Endothelial cell of umbilical vein (primary cell): ENCODE measurements at regions not wholly inside any gene's neighbourhood (a gene's known extent, or its start where the extent isn't known, plus 50 kb on each side); places are given as distances from the start of the nearest gene placed in this dataset.

ENCODE experiments used
- BruUV-seq: library from RNA; stranded (reverse); fragments of 400-500 nt; replicated peaks from 2 replicates; lab custom pipeline; 2021; lab: Mats Ljungman, UMichigan
- CTCF ChIA-PET: fragments of 300-600, 350-600 bp; sonication (Branson Sonifier 250); formaldehyde crosslinking; loops from one replicate; lab custom pipeline; 2021; ENCODE audit warnings: antibody characterized with exemption, inconsistent platforms; lab: Charles Lee
- POLR2A ChIA-PET: fragments of 300-600, 350-600 bp; sonication (Branson Sonifier 250); formaldehyde crosslinking; loops from one replicate; lab custom pipeline; 2021; ENCODE audit warnings: antibody characterized with exemption, inconsistent platforms; lab: Charles Lee
- DNase-seq: peaks from one replicate; pipeline ENCODE4 v3.0.0-alpha.2; 2011; ENCODE audit warnings: low read depth, low spot score
- FAIRE-seq: peaks from 2 replicates; lab custom pipeline; 2011; peaks lifted over from hg19 to GRCh38; lab: Jason Lieb, UNC
- H2AFZ ChIP-seq: 2 replicates; pipeline ENCODE4 v1.6.0; 2012; ENCODE audit warnings: low read depth, low read length, control low read depth, inconsistent platforms
- H3K27ac ChIP-seq: 2 replicates; pipeline ENCODE4 v1.5.1; 2011; ENCODE audit warnings: low read depth, mild to moderate bottlenecking, control low read depth, low read length, moderate library complexity; ENCODE audit not compliant: insufficient read depth
- H3K27me3 ChIP-seq, 2 experiments: 2 replicates each; pipeline versions ENCODE4 v1.6.0 to v1.6.1; 2011; ENCODE audit warnings: low read length in 2 of 2, mixed read lengths in 1 of 2; ENCODE audit not compliant: control insufficient read depth in 2 of 2, insufficient read depth in 2 of 2
- H3K36me3 ChIP-seq, 2 experiments: 2 replicates in 1 of 2; 3 replicates in 1 of 2; pipeline ENCODE4 v1.5.1; 2011; ENCODE audit warnings: low read length in 2 of 2, mild to moderate bottlenecking in 1 of 2, moderate library complexity in 1 of 2; ENCODE audit not compliant: control insufficient read depth in 2 of 2, insufficient read depth in 2 of 2; ENCODE audit errors: extremely low read depth in 1 of 2
- H3K4me1 ChIP-seq: 3 replicates; pipeline ENCODE4 v1.5.1; 2011; ENCODE audit warnings: mild to moderate bottlenecking, low read length; ENCODE audit not compliant: control insufficient read depth, insufficient read depth; ENCODE audit errors: extremely low read depth
- H3K4me2 ChIP-seq: 2 replicates; pipeline ENCODE4 v1.6.1; 2011; ENCODE audit warnings: low read length, control low read depth, mixed read lengths; ENCODE audit not compliant: insufficient read depth
- H3K4me3 ChIP-seq, 3 experiments: fragments of 200-600 bp in 1 of 3; sonication (generic), shearing (Covaris generic) in 1 of 3; replicated peaks in 1 of 3; 2 replicates each; pipeline ENCODE4 v1.5.1; 2011 to 2016; ENCODE audit warnings: control low read depth in 3 of 3, low read length in 3 of 3, mild to moderate bottlenecking in 2 of 3, inconsistent platforms in 1 of 3, low read depth in 1 of 3, moderate library complexity in 1 of 3; ENCODE audit not compliant: insufficient read depth in 1 of 3
- H3K79me2 ChIP-seq: 2 replicates; pipeline ENCODE4 v1.6.0; 2012; ENCODE audit warnings: low read length, inconsistent platforms; ENCODE audit not compliant: control insufficient read depth, insufficient read depth
- H3K9ac ChIP-seq: replicated peaks from 2 replicates; pipeline ENCODE3; 2011; ENCODE audit warnings: low read length, control low read depth; ENCODE audit not compliant: insufficient read depth; ENCODE audit errors: extremely low read depth
- H3K9me1 ChIP-seq: replicated peaks from 3 replicates; pipeline ENCODE4 v1.6.0; 2011; ENCODE audit warnings: mild to moderate bottlenecking, low read length; ENCODE audit not compliant: control insufficient read depth, insufficient read depth; ENCODE audit errors: extremely low read depth
- H3K9me3 ChIP-seq: replicated peaks from 2 replicates; pipeline ENCODE4 v1.5.1; 2012; ENCODE audit warnings: low read length, inconsistent platforms; ENCODE audit not compliant: control insufficient read depth, insufficient read depth
- H4K20me1 ChIP-seq: replicated peaks from 2 replicates; pipeline ENCODE3; 2011; ENCODE audit warnings: mild to moderate bottlenecking, low read length; ENCODE audit not compliant: control insufficient read depth, insufficient read depth; ENCODE audit errors: extremely low read depth
- CTCF ChIP-seq, 2 donors: IDR thresholded peaks; 1 replicate in 1 of 2; 2 replicates in 1 of 2; pipeline ENCODE4 v1.5.1; 2011; ENCODE audit warnings: low read length in 2 of 2, mild to moderate bottlenecking in 2 of 2, moderate library complexity in 2 of 2, control low read depth in 1 of 2, inconsistent platforms in 1 of 2, low read depth in 1 of 2; ENCODE audit not compliant: insufficient read depth in 1 of 2; ENCODE audit errors: extremely low read depth in 1 of 2
- EZH2 ChIP-seq: IDR thresholded peaks from 2 replicates; pipeline ENCODE4 v1.6.1; 2012; ENCODE audit warnings: borderline replicate concordance, low read depth, mild to moderate bottlenecking, moderate library complexity, low read length, inconsistent platforms; ENCODE audit not compliant: severe bottlenecking
- GATA2 ChIP-seq: IDR thresholded peaks from 2 replicates; pipeline ENCODE4 v1.7.0; 2011; ENCODE audit warnings: low read depth, mild to moderate bottlenecking, moderate library complexity, mixed read lengths, low read length; ENCODE audit not compliant: insufficient read length, insufficient read depth
- JUN ChIP-seq: IDR thresholded peaks from 2 replicates; pipeline ENCODE4 v1.6.1; 2011; ENCODE audit warnings: borderline replicate concordance, low read depth; ENCODE audit not compliant: insufficient read length, insufficient read depth
- MYC ChIP-seq: IDR thresholded peaks from one replicate; pipeline ENCODE4 v1.6.1; 2011; ENCODE audit warnings: mild to moderate bottlenecking, low read depth, low read length
- POLR2A ChIP-seq: IDR thresholded peaks from 2 replicates; pipeline ENCODE4 v1.6.1; 2012; ENCODE audit warnings: low read depth, mild to moderate bottlenecking, control low read depth, low read length
- POLR2AphosphoS5 ChIP-seq: IDR thresholded peaks from 2 replicates; pipeline ENCODE4 v1.6.1; 2012; ENCODE audit warnings: low read depth, mild to moderate bottlenecking, control low read depth, low read length, moderate library complexity; ENCODE audit not compliant: insufficient read depth
- dilution Hi-C: fragments of 300-500 bp; cut with MboI; formaldehyde crosslinking; loops from one replicate; pipeline ENCODE4 v1.15.0; 2019; ENCODE audit warnings: low sequenced_read_pairs; ENCODE audit not compliant: extremely low pct_ligation_motif_present
- intact Hi-C: fragments of 100-400 bp; cut with micrococcal nuclease; formaldehyde crosslinking; loops from one replicate; pipeline ENCODE4 v1.10.0; 2022
- TF ChIP-seq, protein P1 (sequence below): IDR thresholded peaks from 2 replicates; pipeline ENCODE4 v1.6.1; 2011; ENCODE audit not compliant: insufficient read depth, insufficient read length

GRCh38 chr17:63132459-63132911 is 166.4 kb downstream of the TANC2 start:
- FAIRE-seq = no peak

More at GRCh38 chr17:63132459-63132911, 166.4 kb downstream of the TANC2 start:
- intact Hi-C loops = no loop called here
- Histone ChIP-seq H3K4me3 (no peak overlapping the region), H3K9me1 (no peaks in the 10 kb centered on the region), H3K27me3 (no peaks in the 10 kb centered on the region), H3K4me1 (no peaks in the 10 kb centered on the region), H3K9ac (no peak overlapping the region), H3K4me2 (no peak overlapping the region), H3K36me3 (no peaks in the 10 kb centered on the region), H4K20me1 (no peaks in the 10 kb centered on the region), H3K9me3 (no peaks in the 10 kb centered on the region), H3K79me2 (no peaks in the 10 kb centered on the region), H2AFZ (no peak overlapping the region), H3K27ac (no peak overlapping the region)
- CTCF ChIA-PET = interaction anchor here (0.9 to 2.3 kb wide), 3 partner anchors 11 to 50 kb away, joined by 3 to 9 read pairs (median 4); no protein-coding TSS in a partner anchor
- dilution Hi-C loops = no loop called here
- TF ChIP-seq, protein P1, sequence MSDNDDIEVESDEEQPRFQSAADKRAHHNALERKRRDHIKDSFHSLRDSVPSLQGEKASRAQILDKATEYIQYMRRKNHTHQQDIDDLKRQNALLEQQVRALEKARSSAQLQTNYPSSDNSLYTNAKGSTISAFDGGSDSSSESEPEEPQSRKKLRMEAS = no peak
- TF ChIP-seq POLR2A = no peak
- TF ChIP-seq CTCF (IDR thresholded peaks at IDR 0.05; ENCODE audit: extremely low read depth in 1 of 2, insufficient read depth in 1 of 2, low read depth in 1 of 2, low read length in 2 of 2) = no peak
- no peak for TF ChIP-seq EZH2
- no peak for TF ChIP-seq GATA2
- no peak for TF ChIP-seq POLR2AphosphoS5
- no peak for TF ChIP-seq MYC
- TF ChIP-seq JUN = no peak
- POLR2A ChIA-PET = no interaction called here
- no TSS peak for BruUV-seq
- DNase-seq = no peak
